RCC 7860 (cell line): ENCODE measurements at regions not wholly inside any gene's neighbourhood (a gene's known extent, or its start where the extent isn't known, plus 50 kb on each side); places are given as distances from the start of the nearest gene placed in this dataset.

Experiments used
- DNase-seq: peaks from one replicate; pipeline ENCODE4 v3.0.0-alpha.2; 2015; ENCODE audit warnings: low spot score
- FAIRE-seq: peaks from 2 replicates; lab custom pipeline; 2012; peaks lifted over from hg19 to GRCh38; lab: Jason Lieb, UNC

- no peak for DNase-seq
Measured at GRCh38 chr2:64396551-64396950, 57.4 kb upstream of the LGALSL start.

GRCh38 chr2:64398516-64399129, 55.3 kb upstream of the LGALSL start:
- FAIRE-seq = no peak
- DNase-seq = no peak

More at GRCh38 chr2:64396551-64396950, 57.4 kb upstream of the LGALSL start:
- FAIRE-seq = no peak

DNA sequence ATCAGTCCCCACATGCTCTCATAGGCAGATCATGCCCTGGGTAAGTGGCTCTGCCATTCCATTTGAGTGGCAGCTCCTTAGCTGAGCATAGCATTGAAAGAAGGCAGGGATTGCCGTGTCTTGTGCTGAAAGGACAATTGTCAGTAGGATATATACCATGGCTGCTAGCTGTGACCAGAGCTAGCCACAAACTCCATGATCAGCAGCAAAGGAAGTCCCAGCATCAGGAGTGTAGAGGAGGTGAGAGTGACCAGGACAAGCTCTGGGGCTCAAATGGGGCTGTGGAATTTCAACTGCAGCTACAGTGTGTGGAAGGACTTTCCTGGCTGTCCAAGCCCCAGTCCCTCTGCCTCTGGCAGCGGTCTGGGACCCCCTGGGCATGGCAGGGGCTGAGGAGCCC, 54.4 kb upstream of the LGALSL start:
- DNase-seq = no peak
- no peak for FAIRE-seq

- no peak for FAIRE-seq
- no peak for DNase-seq
Measured at GRCh38 chr2:64400105-64400728, 53.7 kb upstream of the LGALSL start.

DNA sequence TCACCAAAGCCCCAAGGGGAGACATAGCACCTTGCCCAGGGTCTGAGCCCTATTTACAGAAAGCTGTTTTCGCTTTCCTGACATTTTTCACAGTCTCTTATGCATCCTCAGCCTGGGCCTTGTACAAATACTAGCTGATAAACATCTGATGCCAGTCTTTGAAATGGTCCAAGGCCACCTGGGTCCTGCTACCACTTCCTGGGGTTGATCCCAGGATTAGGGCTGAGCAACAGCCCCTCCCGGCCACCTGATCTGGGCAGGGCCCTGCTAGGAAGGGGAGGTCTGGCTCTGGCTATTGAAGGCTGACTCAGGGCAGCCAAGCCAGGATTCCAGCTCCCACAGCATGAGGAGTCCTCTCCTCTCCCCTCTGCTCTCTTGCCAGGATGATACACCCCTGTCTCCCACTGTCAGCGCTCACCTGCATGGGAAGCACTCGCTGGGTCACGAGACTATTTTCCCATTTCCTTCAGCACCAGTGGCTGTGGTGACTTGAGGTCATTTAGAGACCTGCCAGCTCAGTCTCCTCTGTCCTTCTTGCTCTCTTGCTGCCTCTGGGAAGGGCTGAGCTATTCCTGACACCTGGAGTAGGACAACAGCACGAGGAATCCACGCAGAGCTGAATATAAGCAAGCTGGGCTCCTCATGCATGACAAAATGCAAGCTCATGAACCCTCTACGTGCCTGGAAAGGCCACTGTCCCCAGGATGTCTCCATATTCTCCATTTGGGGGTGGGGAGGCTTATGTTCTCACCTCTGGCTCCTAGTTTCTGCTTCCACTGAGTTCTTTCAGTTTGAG, 53.0 kb upstream of the LGALSL start:
- FAIRE-seq (no peak), DNase-seq (no peak)

DNA sequence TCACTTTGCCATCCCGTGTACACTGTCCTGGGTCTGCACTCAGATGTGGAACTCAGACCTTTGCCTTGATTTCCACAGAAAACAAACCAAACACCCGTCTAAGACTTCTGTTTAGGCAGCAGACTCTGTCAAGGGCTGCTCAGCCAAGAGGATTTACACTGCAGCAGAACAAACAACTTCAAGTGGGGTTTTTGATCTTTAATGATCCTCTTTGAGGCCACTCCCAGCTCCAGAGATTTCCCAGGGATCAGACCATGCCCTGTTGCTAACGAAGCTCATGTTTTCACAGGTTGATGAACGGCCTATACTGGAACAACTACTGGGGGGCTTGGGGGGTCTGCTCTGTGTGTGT, 52.5 kb upstream of the LGALSL start:
- FAIRE-seq (no peak), DNase-seq (no peak)

- DNase-seq (no peak), FAIRE-seq (no peak)
Measured at GRCh38 chr2:64402876-64403275, 51.1 kb upstream of the LGALSL start.

- FAIRE-seq (no peak), DNase-seq (no peak)
Measured at GRCh38 chr2:64403426-64403825, 50.5 kb upstream of the LGALSL start.

DNA sequence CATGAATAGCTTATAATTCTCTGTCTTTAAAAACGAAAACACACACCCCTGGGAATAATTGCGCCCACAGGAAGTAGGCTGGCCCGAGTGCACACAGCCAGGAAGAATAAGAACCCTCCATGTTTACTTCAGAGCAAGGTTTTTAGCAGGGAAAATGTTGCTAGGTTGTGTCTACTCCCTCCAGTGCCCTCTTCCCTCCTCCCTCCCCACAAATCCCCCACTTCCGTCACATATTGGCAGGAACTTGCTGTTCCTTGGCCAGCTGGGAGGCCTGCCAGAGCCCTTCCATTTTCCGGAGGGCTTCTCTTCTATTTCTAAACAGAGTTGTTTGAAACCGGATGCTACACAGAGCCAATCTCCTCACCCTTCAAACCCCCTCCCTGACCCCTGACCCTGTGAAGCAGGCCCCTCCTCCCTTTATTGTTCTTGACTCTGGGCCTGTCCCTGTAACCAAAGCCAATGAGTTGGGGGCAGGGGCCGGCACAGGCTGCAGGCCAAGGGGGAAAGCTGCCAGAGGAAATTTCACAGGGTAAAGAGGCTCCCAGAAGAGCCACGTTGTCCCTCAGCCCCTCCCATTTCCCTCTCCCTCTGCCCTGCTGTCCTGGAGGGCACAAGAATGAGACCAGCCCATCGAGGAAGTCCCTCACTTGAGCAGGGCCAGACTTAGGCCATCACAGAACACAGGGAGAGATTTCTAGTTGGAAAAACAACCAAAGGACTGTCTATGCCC, 49.8 kb upstream of the LGALSL start:
- DNase-seq = no peak

More for the DNA sequence above, 49.8 kb upstream of the LGALSL start:
- no peak for FAIRE-seq
